GM11168 (cell line): ENCODE measurements at regions not wholly inside any gene's neighbourhood (a gene's known extent, or its start where the extent isn't known, plus 50 kb on each side); places are given as distances from the start of the nearest gene placed in this dataset.

Experiments
- in situ Hi-C: fragments of 300-500 bp; cut with MboI; formaldehyde crosslinking; loops from one replicate; pipeline ENCODE4 v1.12.0; 2022; ENCODE audit warnings: low sequenced_read_pairs; ENCODE audit not compliant: unreplicated experiment

GRCh38 chr22:48712558-48713271, 1115.0 kb downstream of the BRD1 start:
- in situ Hi-C loops = no loop called here

- in situ Hi-C loops = no loop called here
Observed at GRCh38 chr22:48711669-48712068, 1116.0 kb downstream of the BRD1 start.

- in situ Hi-C loops = no loop called here
Observed at GRCh38 chr22:48711031-48711431, 1116.6 kb downstream of the BRD1 start.

GRCh38 chr22:48710410-48710809, 1117.3 kb downstream of the BRD1 start:
- in situ Hi-C loops = no loop called here

GRCh38 chr22:48709976-48710375, 1117.7 kb downstream of the BRD1 start:
- in situ Hi-C loops = no loop called here

GRCh38 chr22:48709453-48709852, 1118.2 kb downstream of the BRD1 start:
- in situ Hi-C loops = no loop called here

GRCh38 chr22:48708558-48709245, 1119.0 kb downstream of the BRD1 start:
- in situ Hi-C loops = no loop called here

GRCh38 chr22:48707763-48708557, 1119.7 kb downstream of the BRD1 start:
- in situ Hi-C loops = no loop called here

- in situ Hi-C loops = no loop called here
Observed at GRCh38 chr22:48706934-48707762, 1120.5 kb downstream of the BRD1 start.

GRCh38 chr22:48705917-48706605, 1121.6 kb downstream of the BRD1 start:
- in situ Hi-C loops = no loop called here

- in situ Hi-C loops = no loop called here
Observed at GRCh38 chr22:48705159-48705916, 1122.3 kb downstream of the BRD1 start.

- in situ Hi-C loops = no loop called here
Observed at GRCh38 chr22:48704335-48704734, 1123.3 kb downstream of the BRD1 start.

- in situ Hi-C loops = no loop called here
Observed at GRCh38 chr22:48703265-48703941, 1124.3 kb downstream of the BRD1 start.

- in situ Hi-C loops = no loop called here
Observed at GRCh38 chr22:48702573-48703264, 1125.0 kb downstream of the BRD1 start.

GRCh38 chr22:48701296-48702030, 1126.2 kb downstream of the BRD1 start:
- in situ Hi-C loops = no loop called here

GRCh38 chr22:48700566-48701295, 1126.9 kb downstream of the BRD1 start:
- in situ Hi-C loops = no loop called here

- in situ Hi-C loops = no loop called here
Observed at GRCh38 chr22:48700180-48700565, 1127.5 kb downstream of the BRD1 start.
